Activated T-cell treated with anti-CD3 and anti-CD28 coated beads, Interleukin-2, amount 50 U/mL, for 48 hours (primary cell): ENCODE measurements at regions not wholly inside any gene's neighbourhood (a gene's known extent, or its start where the extent isn't known, plus 50 kb on each side); places are given as distances from the start of the nearest gene placed in this dataset.
"Not testable (repeated sequence)": the region's sequence is repeated elsewhere in the genome, so short reads cannot be mapped to it uniquely, and the experiment has no call there.

Experiments
- DNase-seq, 2 experiments: peaks; one replicate each; pipeline ENCODE4 v3.0.0-alpha.2; 2020

- no peak for DNase-seq
These were observed 994.0 kb upstream of the SEMA6A start for GRCh38 chr5:117568622-117569021.

GRCh38 chr5:117568126-117568525 lies 993.5 kb upstream of the SEMA6A start:
- no peak for DNase-seq

- DNase-seq = no peak
These were observed 988.0 kb upstream of the SEMA6A start for GRCh38 chr5:117562647-117563046.

- DNase-seq = no peak
These were observed 986.9 kb upstream of the SEMA6A start for GRCh38 chr5:117561531-117561930.

- no peak for DNase-seq
These were observed 984.6 kb upstream of the SEMA6A start for GRCh38 chr5:117559005-117559844.

GRCh38 chr5:117551236-117551635 lies 976.6 kb upstream of the SEMA6A start:
- DNase-seq = no peak

- DNase-seq = no peak
These were observed 972.6 kb upstream of the SEMA6A start for GRCh38 chr5:117547192-117547591.

GRCh38 chr5:117539692-117540091 lies 965.1 kb upstream of the SEMA6A start:
- DNase-seq = no peak

GRCh38 chr5:117533792-117534191 lies 959.2 kb upstream of the SEMA6A start:
- DNase-seq = no peak

- not testable (repeated sequence) for DNase-seq
These were observed 958.5 kb upstream of the SEMA6A start for GRCh38 chr5:117533051-117533670.

GRCh38 chr5:117519957-117520500 lies 945.4 kb upstream of the SEMA6A start:
- DNase-seq = no peak

GRCh38 chr5:117504305-117504704 lies 929.7 kb upstream of the SEMA6A start:
- no peak for DNase-seq

- DNase-seq = no peak
These were observed 923.0 kb upstream of the SEMA6A start for GRCh38 chr5:117497601-117498000.

GRCh38 chr5:117496801-117497200 lies 922.2 kb upstream of the SEMA6A start:
- no peak for DNase-seq

- no peak for DNase-seq
These were observed 919.6 kb upstream of the SEMA6A start for GRCh38 chr5:117494188-117494587.

- no peak for DNase-seq
These were observed 914.4 kb upstream of the SEMA6A start for GRCh38 chr5:117488976-117489500.

GRCh38 chr5:117487556-117487955 lies 912.9 kb upstream of the SEMA6A start:
- DNase-seq = no peak

- no peak for DNase-seq
These were observed 912.3 kb upstream of the SEMA6A start for GRCh38 chr5:117486879-117487391.

- no peak for DNase-seq
These were observed 911.6 kb upstream of the SEMA6A start for GRCh38 chr5:117486261-117486660.

GRCh38 chr5:117475919-117476318 lies 901.3 kb upstream of the SEMA6A start:
- no peak for DNase-seq

GRCh38 chr5:117473165-117473564 lies 898.5 kb upstream of the SEMA6A start:
- no peak for DNase-seq

- no peak for DNase-seq
These were observed 889.4 kb upstream of the SEMA6A start for GRCh38 chr5:117463881-117464570.

- no peak for DNase-seq
These were observed 887.3 kb upstream of the SEMA6A start for GRCh38 chr5:117461966-117462365.
